22Rv1 (cell line): ENCODE measurements at regions not wholly inside any gene's neighbourhood (a gene's known extent, or its start where the extent isn't known, plus 50 kb on each side); places are given as distances from the start of the nearest gene placed in this dataset.

Source experiments
- ZFX ChIP-seq: fragments of 450-650 bp; IDR thresholded peaks from 2 replicates; pipeline ENCODE4 v1.6.1; 2017; ENCODE audit warnings: antibody characterized with exemption, borderline replicate concordance
- TF ChIP-seq, protein P1 (sequence below): fragments of 450-650 bp; IDR thresholded peaks from 2 replicates; pipeline ENCODE4 v1.5.1; 2017; ENCODE audit warnings: mild to moderate bottlenecking

DNA sequence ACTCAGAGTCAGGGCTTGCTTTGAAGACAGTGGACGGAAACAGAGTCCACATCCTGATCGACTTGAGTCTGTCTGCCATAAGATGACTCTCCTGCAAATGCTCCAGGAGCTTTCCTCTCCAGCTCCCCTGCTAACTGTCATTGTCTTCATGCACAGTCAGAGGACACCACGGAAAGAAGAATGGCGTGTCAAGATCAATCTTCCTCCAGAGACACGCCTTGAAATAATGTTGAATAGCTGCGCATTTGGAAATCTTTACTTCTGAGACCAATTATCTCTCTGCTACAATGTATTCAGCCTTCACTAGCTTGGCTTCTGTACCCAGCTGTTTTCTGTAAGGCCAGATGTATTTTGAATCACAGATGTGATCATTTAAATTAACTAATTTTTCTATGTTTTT lies 457.2 kb downstream of the CDH2 start:
- TF ChIP-seq, protein P1, sequence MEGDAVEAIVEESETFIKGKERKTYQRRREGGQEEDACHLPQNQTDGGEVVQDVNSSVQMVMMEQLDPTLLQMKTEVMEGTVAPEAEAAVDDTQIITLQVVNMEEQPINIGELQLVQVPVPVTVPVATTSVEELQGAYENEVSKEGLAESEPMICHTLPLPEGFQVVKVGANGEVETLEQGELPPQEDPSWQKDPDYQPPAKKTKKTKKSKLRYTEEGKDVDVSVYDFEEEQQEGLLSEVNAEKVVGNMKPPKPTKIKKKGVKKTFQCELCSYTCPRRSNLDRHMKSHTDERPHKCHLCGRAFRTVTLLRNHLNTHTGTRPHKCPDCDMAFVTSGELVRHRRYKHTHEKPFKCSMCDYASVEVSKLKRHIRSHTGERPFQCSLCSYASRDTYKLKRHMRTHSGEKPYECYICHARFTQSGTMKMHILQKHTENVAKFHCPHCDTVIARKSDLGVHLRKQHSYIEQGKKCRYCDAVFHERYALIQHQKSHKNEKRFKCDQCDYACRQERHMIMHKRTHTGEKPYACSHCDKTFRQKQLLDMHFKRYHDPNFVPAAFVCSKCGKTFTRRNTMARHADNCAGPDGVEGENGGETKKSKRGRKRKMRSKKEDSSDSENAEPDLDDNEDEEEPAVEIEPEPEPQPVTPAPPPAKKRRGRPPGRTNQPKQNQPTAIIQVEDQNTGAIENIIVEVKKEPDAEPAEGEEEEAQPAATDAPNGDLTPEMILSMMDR = no peak
- TF ChIP-seq ZFX = no peak
